NCI-H1436 (cell line): ENCODE measurements at regions not wholly inside any gene's neighbourhood (a gene's known extent, or its start where the extent isn't known, plus 50 kb on each side); places are given as distances from the start of the nearest gene placed in this dataset.
"Not testable (repeated sequence)": the region's sequence is repeated elsewhere in the genome, so short reads cannot be mapped to it uniquely, and the experiment has no call there.

Source experiments
- DNase-seq: peaks from one replicate; lab custom pipeline; 2025; lab: John Stamatoyannopoulos, UW

DNA sequence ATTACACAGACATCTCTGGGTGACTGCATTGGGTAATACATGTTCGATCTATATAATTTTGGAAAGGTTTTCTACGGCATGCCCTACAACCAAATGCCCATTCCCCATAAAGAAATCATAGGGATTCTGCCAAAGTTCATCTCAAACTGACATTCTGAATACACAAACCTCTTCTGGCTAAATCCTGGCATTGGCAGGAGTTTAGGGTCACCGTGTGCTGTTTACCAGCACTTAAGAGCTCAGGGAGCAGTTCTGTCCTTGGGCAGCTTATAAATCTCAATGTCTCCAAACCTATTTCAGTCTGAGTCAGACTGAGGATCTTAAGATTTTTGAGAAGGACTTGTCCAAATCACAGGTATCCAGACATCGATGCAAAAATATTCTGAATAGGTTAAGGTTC is 809.6 kb upstream of the LRRN3 start:
- DNase-seq = no peak

DNA sequence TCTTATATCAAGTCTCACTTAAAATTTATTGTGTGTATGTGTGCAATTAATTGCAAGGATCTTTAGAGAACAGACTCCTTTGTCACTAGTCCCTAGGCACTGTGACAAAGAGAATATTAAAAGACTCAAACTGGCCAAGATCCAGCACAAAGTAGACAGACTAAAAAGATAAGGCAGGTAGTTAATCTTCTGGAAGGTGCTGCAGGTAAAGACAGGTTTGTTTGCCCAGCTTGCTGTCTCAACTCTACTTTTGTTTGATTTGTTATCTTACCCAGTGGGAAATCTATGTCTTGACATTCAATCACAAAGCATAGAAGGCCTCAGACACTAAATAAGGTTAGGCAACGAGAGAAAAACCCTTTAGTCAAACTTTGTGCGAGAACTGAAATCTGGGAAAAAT is 807.9 kb upstream of the LRRN3 start:
- no peak for DNase-seq

DNA sequence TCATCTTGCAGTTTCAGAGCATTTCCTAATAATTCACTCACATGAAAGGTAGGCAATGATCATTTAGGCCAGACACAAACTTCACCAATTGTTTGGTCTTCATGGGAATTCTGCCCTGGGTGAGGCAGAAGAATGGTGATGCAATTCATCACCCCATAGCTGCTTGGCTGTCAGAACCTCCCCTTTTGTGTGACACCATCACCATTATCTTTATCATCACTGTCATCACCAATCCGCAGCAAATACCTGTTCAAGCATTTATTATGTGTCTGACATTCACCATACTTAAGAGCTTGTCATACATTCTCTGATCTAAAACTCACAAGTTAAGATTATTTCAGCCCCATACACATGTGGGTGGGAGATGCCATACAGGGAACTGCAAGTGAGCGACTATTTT is 799.5 kb upstream of the LRRN3 start:
- no peak for DNase-seq

DNA sequence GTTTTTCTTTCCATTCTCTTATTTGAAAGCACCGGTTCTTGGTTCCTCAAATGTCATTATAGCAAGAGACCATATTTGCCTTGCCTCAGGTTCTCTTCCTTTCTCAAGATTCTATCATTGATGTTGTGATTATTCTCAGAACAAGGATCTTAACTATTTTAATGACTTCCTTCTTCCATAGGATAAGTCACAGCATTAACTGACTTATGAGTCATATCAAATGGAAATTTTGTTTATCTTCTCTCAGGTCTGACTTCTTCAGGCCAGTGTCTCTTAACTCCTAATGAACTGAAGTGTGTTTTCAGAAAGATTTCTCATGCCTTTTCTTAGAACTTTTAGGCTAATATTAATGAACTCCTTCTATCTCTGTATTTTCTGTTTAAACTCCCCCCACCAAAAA is 794.6 kb upstream of the LRRN3 start:
- DNase-seq = no peak

DNA sequence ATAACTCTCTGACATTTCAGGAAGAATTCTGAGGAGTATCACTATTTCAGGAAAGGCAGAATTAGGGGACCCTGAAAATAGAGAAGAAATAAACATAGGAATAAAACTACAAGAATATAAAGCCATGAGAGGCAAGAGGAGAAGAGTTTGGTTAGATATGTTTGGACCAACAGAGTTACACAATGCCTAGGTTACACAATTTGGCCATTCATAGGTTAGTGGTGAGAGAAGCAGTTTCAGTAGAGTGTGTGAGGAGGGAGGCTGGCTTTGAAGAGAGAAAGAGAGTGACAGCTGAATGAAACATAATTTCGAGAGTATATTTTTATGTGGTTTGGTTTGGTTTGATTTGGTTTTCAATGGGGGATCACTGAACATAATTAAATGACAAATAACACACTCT is 783.2 kb upstream of the LRRN3 start:
- DNase-seq = no peak

DNA sequence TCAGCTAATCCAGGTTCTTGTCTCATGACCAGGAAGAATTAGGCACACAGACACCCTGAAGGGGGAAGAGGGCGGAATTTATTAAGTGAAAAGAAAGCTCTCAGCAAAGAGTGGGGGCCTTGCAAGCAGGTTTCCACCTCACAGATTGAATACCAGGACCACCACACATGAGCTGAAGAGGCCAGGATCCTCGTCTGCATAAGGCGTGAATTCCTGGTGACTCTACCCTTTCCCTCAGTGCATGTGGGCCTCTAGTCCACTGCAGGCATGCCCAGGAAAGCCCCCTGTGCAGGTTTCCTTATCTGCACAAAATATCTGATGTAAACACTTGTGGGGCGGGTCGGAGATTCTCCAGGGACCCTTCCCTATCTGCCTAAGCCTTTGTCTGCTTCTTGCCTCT is 782.1 kb upstream of the LRRN3 start:
- no peak for DNase-seq

DNA sequence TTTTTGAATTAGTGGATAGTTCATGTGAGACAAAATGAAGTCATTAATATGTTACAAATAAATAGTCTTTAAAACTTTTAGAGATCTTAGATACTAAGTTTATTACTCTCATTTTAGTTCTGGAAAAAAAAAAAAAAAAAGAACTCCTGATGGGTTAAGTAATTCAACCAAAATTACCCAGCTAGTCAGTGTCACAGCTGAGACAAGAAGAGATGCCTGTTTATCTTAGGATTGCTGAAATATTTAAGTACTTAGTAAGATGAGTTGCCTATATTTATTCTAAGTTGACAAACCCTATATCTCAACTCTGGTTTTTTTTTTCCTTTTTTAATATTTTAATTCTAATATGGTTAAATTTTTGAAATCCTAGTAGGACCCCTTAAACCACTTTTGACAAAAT is 781.0 kb upstream of the LRRN3 start:
- DNase-seq = no peak

DNA sequence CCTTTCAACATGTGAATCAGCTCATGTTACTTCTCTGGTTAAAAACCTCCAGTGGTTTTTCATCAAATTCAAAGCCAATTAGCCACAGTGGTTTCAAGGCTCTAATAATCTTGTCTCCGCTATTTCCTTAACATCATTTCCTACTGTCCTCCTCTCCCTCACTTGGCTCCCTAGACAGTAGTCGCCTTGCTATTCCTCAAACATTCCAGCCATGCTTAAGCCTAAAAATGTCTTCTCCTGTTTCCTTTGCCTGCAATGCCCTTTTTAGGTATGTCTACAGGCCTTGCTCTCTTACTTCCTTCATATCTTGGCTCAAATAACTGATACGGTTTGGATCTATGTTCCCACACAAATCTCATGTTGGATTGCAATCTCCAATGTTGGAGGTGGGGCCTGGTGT is 779.4 kb upstream of the LRRN3 start:
- DNase-seq = no peak

DNA sequence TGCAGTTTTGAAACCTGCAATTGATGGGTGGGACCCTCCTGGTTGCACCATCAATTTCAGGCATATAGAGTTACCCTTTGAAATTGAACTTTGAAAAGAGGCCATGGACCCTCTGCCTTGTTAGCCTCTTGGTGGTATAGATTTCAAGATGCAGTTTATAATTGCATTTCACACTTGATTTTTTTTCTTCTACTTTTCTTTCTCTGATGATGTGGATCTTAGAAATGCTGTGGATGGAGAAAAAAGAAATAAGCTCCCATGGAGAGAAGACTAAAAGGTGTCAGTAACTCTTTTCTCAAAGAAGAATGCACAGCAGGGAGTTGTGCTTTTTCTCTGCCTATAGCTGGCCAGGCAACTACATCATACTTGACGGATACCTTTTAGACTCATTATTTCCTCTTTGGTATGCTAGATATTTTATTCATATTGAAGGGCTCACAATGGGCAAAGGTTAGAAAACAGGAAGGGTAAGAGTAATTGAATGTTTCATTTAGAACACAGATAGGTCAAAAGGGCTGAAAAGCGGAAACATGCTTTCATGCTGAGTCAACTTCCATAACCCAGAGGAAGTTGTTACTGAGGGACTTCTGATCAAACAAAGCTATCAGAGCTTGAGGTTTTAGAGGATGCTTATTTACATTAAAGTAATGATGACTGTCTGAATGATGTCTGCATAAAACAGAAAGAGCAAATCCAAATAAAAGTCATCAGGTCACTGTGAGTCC is 773.2 kb upstream of the LRRN3 start:
- no peak for DNase-seq

DNA sequence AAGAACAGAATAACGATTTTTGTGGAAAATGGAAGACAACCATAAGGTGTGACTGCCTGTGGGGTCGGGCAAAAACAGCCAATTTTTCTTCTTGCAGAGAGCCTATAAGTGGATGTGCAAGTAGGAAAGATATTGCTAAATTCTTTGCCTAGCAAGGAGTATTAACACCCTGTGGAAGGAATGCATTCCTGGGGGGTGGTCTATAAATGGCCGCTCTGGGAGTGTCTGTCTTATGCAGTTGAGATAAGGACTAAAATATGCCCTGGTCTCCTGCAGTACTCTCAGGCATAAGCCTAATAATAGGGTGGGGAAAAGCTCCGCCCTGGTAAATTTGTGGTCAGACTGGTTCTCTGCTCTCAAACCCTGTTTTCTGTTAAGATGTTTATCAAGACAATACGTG is 770.6 kb upstream of the LRRN3 start:
- not testable (repeated sequence) for DNase-seq

DNA sequence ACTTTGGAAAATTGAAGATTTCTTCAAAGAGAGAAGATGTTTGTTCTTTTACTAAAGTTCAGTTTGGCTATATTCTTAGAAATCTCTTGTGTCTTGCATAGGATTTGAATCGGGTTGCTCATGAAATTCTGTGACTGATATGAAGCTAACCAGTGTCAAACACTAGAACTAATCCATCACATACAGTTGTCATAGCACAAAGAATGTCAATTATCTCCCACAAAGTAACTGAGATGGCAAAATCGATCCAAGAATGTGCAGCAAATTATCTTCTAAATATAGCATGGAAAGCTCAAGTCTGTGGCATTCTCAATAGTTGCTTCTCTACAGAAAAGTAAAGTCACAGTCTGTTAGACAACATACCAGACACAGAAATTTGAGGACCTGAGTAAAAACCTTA is 768.1 kb upstream of the LRRN3 start:
- DNase-seq = no peak

DNA sequence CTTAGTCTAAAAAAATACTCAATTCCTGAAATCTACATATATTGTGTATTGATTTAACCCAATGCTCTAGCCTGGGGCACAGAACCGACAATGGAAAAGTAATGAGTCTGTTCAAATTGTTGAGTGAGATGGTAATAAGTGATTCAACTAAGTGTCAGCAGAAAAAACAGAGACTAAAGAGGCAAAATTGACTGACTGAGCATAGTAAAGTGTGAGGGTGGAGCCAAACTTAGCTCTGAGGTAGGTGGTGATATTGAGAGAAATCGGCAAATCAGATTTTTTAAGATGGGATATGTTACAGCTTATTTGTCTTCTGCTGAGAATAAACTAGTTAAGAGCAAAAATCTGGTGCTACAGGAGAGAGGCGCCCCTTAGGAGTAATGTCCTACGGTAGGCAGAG is 764.0 kb upstream of the LRRN3 start:
- DNase-seq = no peak

DNA sequence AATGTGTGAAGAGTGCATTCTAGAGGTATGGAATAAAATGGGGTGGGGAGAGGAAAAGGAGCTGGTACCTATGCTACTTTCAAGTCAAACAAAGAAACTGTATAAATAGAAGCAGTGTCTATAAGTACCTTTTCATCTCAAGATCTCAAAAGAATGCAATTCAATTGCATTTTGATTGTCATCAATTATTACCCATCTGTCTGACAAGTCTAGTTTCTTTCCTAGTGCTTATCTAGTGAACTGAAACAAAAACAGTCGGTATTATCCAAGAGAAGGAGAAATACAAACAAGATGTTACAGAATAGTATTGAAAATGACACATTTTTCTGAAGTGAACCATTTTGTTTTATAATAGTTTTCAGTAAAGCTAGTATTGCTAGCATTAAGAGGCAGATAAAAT is 754.5 kb upstream of the LRRN3 start:
- DNase-seq = no peak

DNA sequence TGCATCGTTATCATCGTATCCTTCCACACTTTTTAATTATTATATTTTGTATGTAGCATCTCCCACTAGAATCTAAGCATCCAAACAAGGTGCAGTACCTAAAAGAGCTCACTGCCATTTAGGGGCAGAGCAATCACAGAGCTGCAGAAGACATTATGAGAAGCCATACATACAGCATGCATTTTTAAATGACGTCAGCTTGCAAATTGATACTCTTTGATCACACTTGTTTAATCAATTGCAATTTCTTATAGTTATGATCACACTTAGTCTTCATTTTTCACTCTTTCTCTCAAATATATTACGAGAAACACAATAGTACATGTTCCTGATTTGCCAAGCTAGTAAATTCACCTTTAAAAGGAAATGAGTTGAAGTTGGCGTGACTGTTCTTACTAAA is 753.3 kb upstream of the LRRN3 start:
- no peak for DNase-seq

DNA sequence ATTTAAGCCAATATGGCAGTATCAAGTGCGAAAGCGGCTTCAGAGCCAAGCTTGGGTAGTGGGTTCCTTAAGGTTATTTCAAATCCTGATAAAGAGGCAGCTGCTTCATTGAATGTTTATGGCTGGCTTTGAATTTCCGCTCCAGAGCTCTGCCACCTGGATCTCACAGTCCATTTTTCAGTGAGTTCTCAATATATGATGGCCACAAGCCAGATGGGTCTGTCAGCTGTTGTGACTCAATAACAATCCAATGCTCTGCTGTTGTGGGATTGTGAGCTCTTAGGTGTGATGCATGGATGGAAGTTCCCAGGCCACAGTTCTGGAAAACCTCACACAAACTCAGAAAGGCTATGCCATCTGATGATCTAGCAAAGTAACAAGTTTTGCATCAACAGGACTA is 743.8 kb upstream of the LRRN3 start:
- DNase-seq = no peak

DNA sequence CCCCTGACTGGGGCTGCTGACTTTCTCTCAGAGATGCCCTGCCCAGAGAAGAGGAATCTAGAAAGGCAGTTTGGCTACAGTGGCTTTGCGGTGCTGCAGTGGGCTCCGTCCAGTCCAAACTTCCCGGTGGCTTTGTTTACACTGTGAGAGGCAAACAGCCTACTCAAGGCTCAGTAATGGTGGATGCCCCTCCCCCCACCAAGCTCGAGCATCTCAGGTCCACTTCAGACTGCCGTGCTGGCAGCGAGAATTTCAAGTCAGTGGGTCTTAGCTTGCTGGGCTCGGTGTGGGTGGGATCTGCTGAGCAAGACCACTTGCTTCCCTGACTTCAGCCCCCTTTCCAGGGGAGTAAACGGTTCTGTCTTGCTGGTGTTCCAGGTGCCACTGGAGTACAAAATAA is 734.5 kb upstream of the LRRN3 start:
- no peak for DNase-seq

DNA sequence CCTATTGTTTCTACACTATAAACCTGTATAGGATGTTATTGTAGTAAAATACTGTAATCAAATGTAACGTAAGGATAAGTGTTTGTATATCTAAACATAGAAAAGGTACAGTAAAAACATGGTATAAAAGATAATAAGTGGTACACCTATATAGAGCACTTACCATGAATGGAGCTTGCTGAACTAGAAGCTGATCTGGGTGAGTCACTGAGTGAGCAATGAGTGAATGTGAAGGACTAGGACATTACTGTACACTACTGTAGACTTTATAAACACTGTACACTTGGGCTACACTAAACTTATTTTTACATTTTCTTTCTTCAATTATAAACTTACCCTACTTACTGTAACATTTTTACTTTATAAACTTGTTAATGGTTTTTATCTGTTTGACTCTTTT is 732.9 kb upstream of the LRRN3 start:
- DNase-seq = no peak

DNA sequence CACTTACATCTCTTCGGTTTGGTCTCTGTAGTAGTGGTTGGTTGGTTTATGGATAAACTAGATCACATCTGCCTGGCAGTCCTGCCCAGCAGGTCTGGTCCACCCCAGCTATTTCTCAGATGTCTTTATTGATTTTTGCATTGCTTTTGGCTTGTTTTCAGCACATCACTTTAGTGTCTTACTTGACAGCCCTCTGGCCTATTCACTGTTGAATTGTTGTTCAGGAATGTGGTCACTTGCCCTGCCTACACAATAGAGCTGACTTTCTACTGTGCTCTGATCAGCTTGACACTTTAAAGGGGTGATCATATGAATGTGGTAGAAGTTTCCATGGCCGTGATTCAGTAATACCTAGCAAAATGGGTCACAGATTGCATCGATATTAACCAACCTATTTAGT is 719.2 kb upstream of the LRRN3 start:
- no peak for DNase-seq

DNA sequence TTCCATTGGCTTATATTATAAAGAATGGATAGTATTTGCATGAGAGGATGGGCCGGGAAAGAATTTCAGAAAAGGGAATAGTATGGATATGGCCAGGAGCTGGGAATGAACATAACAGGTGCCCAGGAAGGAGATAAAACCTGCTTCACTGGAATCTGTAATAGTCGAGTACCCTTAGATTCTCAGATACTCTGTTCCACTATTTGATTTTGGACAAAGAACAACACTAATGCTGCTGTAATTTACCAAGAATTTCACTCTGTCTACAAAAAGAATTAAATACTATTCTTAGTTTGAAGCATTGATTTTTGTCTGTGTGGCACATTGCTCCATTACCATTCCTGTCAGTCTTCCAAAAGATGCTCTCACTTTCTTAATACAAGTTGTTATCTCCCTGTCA is 718.2 kb upstream of the LRRN3 start:
- no peak for DNase-seq

DNA sequence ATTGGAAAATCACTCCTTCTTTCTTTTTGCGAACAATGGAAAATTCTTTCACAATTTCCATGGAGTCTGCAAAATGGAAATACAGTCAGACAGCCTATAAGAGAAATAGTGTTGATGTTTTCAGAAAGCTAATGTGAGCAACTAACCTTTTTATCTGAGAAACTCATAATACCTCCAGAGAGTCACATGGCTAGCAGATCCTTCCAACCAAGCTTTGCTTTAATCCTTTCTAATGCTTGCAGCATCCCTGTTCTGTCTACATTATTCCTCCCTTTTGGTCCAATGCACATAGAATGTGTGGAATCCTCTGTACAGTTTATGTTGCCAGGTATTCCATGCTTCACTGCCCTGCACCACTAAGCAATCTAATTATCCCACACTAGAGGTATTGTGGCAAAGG is 717.5 kb upstream of the LRRN3 start:
- DNase-seq = no peak

DNA sequence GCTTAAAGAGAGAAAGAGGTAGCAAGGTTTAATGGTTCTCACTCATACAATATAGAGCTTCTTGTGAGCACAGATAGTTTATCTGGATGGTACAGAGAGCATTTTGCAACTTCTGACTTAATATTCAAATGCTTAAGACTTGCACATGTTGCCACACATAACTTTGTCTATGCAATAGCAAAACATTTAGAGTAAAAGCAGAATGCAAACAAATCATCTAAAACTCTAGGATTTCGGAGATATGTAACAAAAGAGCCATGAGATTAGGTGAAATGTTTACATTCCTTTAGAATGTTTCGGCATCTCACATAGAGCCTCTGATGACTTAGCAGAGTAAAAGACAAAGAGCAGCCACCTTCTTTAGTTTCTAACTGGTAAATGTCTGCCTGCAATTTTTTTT is 717.1 kb upstream of the LRRN3 start:
- no peak for DNase-seq

DNA sequence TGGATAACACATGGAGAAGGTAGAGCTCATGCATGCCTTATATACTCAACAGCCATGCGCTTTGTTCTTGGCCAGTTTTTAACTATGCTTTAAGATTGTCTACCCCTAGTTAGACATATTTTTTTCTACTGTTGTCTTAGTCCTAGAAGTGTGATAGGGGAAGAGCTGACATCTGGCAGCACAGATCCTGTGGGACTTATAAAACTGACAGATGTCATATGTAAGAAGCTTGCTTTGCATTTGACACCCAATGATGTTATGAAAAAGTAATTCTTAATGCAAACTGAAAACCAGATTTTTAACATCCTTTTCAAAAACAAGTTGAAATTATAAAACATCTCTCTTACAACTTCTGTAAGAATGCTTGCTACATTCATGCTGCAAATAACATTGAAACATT is 715.9 kb upstream of the LRRN3 start:
- no peak for DNase-seq

DNA sequence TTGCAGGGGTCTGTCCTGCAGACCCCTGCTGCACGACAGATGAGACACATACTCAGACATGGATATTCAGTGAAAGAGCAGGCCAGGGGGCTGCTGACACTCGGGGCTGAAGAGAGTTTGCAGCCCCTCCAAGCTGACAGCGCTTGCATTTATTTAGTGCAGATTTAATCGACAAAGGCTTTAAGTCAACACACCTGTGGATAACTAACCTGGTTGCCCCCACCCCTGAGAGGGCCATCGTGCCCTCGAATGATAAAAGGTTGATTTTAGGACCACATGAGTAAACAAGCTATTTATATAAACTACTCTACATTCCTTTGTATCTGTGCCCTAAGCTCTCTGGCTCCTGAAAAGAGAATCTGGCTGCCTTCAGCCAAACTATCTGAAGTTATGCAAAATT is 708.2 kb upstream of the LRRN3 start:
- DNase-seq = no peak

DNA sequence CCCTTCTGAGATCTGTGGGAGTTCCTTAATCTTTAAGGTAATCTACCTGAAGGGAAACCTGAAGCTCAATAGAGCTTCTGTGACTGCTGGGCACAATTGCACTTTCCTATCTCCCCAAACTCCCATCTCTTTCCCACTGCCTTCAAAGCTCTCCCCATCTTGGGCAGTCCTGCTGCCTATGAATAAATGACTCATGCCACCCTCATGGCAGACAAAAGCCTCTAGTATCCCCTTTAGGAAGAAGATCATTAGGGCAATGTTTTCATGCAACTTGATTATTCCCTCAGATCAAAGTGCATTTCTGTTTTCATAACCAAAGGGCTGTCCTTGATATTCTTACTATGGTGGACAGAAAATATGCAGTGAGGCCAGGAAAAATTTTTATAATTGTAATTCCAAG is 704.9 kb upstream of the LRRN3 start:
- DNase-seq = no peak

DNA sequence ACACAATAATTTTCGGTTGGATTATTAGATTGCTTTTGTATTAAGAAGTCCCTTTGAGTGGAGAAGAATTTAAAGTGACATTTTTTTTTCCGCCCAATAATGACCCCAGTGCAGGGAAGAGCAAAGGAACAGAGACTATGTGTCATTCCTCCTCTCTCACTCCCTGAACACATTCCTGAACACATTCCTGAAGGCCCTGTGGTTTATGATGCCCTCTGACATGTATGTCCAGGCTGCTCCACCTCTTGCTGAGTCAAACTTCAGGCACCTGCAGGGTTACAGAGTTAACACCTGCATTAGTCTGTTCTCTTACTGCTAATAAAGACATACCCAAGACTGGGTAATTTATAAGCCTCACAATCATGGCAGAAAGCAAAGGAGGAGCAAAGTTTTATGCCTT is 704.0 kb upstream of the LRRN3 start:
- no peak for DNase-seq
